Progenitor cell of endocrine pancreas (in vitro differentiated cells): ENCODE measurements at regions not wholly inside any gene's neighbourhood (a gene's known extent, or its start where the extent isn't known, plus 50 kb on each side); places are given as distances from the start of the nearest gene placed in this dataset.

Experiments used
- DNase-seq: peaks from one replicate; pipeline ENCODE4 v3.0.0; 2021; ENCODE audit warnings: low spot score; ENCODE audit not compliant: unreplicated experiment
- H3K27ac Mint-ChIP-seq: 2 replicates; pipeline ENCODE4 v1.8.0; 2021; ENCODE audit warnings: mild to moderate bottlenecking, moderate library complexity, mixed read lengths
- H3K27me3 Mint-ChIP-seq: 2 replicates; pipeline ENCODE4 v1.8.0; 2021; ENCODE audit warnings: mixed read lengths
- H3K36me3 Mint-ChIP-seq: 2 replicates; pipeline ENCODE4 v1.8.0; 2022; ENCODE audit warnings: mixed read lengths; ENCODE audit not compliant: insufficient read depth
- H3K4me1 Mint-ChIP-seq: 2 replicates; pipeline ENCODE4 v1.8.0; 2021; ENCODE audit warnings: low read depth, mixed read lengths
- H3K4me3 Mint-ChIP-seq: 2 replicates; pipeline ENCODE4 v1.8.0; 2021; ENCODE audit warnings: low read depth, mild to moderate bottlenecking, moderate library complexity, mixed read lengths
- H3K9me3 Mint-ChIP-seq: 2 replicates; pipeline ENCODE4 v1.8.0; 2021; ENCODE audit warnings: low read depth, mixed read lengths
- CTCF ChIP-seq: fragments of 200-600 bp; sonication (generic); IDR thresholded peaks from one replicate; pipeline ENCODE4 v1.5.0; 2021; ENCODE audit warnings: antibody characterized with exemption, mild to moderate bottlenecking; ENCODE audit not compliant: unreplicated experiment

- Mint-ChIP-seq H3K4me3 (no peak overlapping the region), H3K36me3 (no peaks in the 10 kb centered on the region), H3K27me3 (no peaks in the 10 kb centered on the region), H3K4me1 (peaks cover 34% of the 10 kb centered on the region), H3K27ac (no peak overlapping the region), H3K9me3 (peaks cover 3% of the 10 kb centered on the region)
- no peak for DNase-seq
- no peak for TF ChIP-seq CTCF
Observed at GRCh38 chr12:42926232-42926631, 336.7 kb upstream of the PRICKLE1 start.

DNA sequence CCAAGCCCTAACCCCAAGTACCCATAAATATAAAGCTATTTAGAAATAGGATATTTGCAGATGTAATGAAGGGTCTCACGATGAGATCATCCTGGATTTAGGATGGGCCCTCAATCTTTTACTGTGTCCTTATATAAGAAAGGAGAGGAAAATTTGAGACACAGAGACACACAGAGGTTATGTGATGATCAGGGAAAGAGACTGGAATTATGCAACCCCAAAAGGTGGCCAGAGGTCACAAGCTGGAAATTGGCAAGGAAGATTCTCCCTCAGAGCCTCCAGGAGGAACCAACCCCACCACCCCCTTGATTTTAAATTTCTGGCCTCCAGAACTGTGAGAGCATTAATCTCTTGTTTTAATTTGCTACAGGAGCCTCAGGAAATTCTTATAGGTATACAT, 334.9 kb upstream of the PRICKLE1 start:
- Mint-ChIP-seq H3K4me3 (no peak overlapping the region), H3K4me1 (peaks cover 30% of the 10 kb centered on the region), H3K27me3 (no peaks in the 10 kb centered on the region), H3K27ac (no peak overlapping the region), H3K36me3 (no peaks in the 10 kb centered on the region), H3K9me3 (peaks cover 3% of the 10 kb centered on the region)
- TF ChIP-seq CTCF: no peak
- no peak for DNase-seq

- peaks cover 29% of the 10 kb centered on the region for H3K4me1 Mint-ChIP-seq
- H3K27ac Mint-ChIP-seq: peak overlapping the region; percentile 11
- no peaks in the 10 kb centered on the region for H3K27me3 Mint-ChIP-seq
- no peaks in the 10 kb centered on the region for H3K36me3 Mint-ChIP-seq
- peaks cover 3% of the 10 kb centered on the region for H3K9me3 Mint-ChIP-seq
- no peak overlapping the region for H3K4me3 Mint-ChIP-seq
- no peak for DNase-seq
- no peak for TF ChIP-seq CTCF
Observed at GRCh38 chr12:42923583-42923982, 334.0 kb upstream of the PRICKLE1 start.

DNA sequence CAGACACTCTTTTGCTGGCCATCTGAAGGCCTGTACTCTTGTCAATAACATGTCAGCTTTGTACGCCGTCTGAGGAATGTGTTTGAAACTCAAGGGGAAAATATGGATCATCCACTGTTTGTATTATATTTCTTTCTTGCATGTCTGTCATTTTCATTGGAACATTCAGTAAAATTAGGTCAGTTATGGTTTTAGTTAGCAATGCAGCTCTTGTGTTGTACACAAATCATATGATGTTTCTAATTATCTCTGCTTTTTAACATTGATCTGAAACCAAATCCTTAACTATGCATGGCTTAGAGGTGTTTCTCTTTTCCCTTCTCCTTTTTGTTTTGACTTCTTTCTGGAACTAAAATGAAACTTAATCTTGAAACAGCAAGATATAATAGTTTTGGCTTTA, 333.6 kb upstream of the PRICKLE1 start:
- no peak for TF ChIP-seq CTCF
- Mint-ChIP-seq H3K4me1 (peaks cover 31% of the 10 kb centered on the region), H3K36me3 (no peaks in the 10 kb centered on the region), H3K9me3 (peaks cover 3% of the 10 kb centered on the region), H3K4me3 (no peak overlapping the region), H3K27ac (no peak overlapping the region), H3K27me3 (no peaks in the 10 kb centered on the region)
- DNase-seq: no peak

DNA sequence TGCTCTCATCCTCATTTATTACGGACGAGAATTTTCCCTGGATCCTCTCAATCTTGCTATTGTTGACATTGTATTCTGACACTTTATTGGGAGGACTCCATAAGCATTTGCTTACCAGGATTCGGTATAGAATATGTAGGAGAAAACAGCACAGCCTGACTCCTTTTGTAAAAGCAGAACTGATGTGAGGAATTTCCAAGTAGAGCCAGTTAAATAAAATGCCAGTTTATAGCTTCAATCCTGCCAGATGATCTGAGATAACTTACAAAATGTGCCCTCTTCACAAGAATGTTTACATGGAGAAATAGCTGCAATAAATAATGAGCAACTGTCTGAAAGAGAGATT, 332.9 kb upstream of the PRICKLE1 start:
- Mint-ChIP-seq H3K4me3 (peak overlapping the region; percentile 10), H3K27me3 (no peaks in the 10 kb centered on the region), H3K9me3 (peaks cover 3% of the 10 kb centered on the region), H3K4me1 (peaks cover 31% of the 10 kb centered on the region), H3K36me3 (no peaks in the 10 kb centered on the region), H3K27ac (no peak overlapping the region)
- no peak for TF ChIP-seq CTCF
- DNase-seq: no peak
